OCI-LY3 (cell line): ENCODE measurements at regions not wholly inside any gene's neighbourhood (a gene's known extent, or its start where the extent isn't known, plus 50 kb on each side); places are given as distances from the start of the nearest gene placed in this dataset.

ENCODE experiments used
- H2AFZ ChIP-seq: fragments of 200-600, 300-600 bp; shearing (Covaris generic); 2 replicates; pipeline ENCODE4 v1.6.0; 2014; ENCODE audit warnings: antibody characterized with exemption, low read depth, low read length
- H3K27ac ChIP-seq: fragments of 200-600, 300-600 bp; sonication (generic); 2 replicates; pipeline ENCODE4 v1.5.1; 2014; ENCODE audit warnings: mild to moderate bottlenecking, low read length, moderate library complexity, mixed read lengths
- H3K27me3 ChIP-seq: fragments of 200-600, 300-600 bp; sonication (generic); 2 replicates; pipeline ENCODE4 v1.6.1; 2014; ENCODE audit warnings: low read depth, low read length, mixed read lengths
- H3K36me3 ChIP-seq: fragments of 200-600, 300-600 bp; sonication (generic); replicated peaks from 2 replicates; pipeline ENCODE3; 2014; ENCODE audit warnings: low read depth, low read length, mixed read lengths
- H3K4me1 ChIP-seq: fragments of 300-600, 200-600 bp; sonication (generic); 2 replicates; pipeline ENCODE4 v1.6.1; 2014; ENCODE audit warnings: low read length, mixed read lengths
- H3K4me2 ChIP-seq: fragments of 200-600, 300-600 bp; sonication (generic); 2 replicates; pipeline ENCODE4 v1.6.1; 2014; ENCODE audit warnings: low read length, mixed read lengths
- H3K4me3 ChIP-seq: fragments of 300-600, 200-600 bp; sonication (generic); 2 replicates; pipeline ENCODE4 v1.5.1; 2014; ENCODE audit warnings: antibody characterized with exemption, mild to moderate bottlenecking, low read length, moderate library complexity
- H3K79me2 ChIP-seq: fragments of 300-600, 200-600 bp; shearing (Covaris generic); 2 replicates; pipeline ENCODE4 v1.6.1; 2014; ENCODE audit warnings: mild to moderate bottlenecking, low read length, mixed read lengths
- H3K9ac ChIP-seq: fragments of 300-600, 200-600 bp; shearing (Covaris generic); 2 replicates; pipeline ENCODE4 v1.6.0; 2014; ENCODE audit warnings: mild to moderate bottlenecking, low read length, moderate library complexity
- H3K9me3 ChIP-seq: fragments of 200-600, 300-600 bp; shearing (Covaris generic); 2 replicates; pipeline ENCODE4 v1.6.1; 2014; ENCODE audit warnings: low read length, mixed read lengths; ENCODE audit not compliant: insufficient read depth
- H4K20me1 ChIP-seq: fragments of 200-600, 300-600 bp; sonication (generic); 2 replicates; pipeline ENCODE4 v1.6.1; 2016; ENCODE audit warnings: low read length, mixed read lengths; ENCODE audit not compliant: insufficient read depth
- CTCF ChIP-seq: fragments of 200-600, 300-600 bp; sonication (generic); IDR thresholded peaks from 2 replicates; pipeline ENCODE4 v1.5.1; 2014; ENCODE audit warnings: antibody characterized with exemption, low read length, low read depth
- EZH2phosphoT487 ChIP-seq: fragments of 200-600 bp; shearing (Covaris generic); IDR thresholded peaks from 2 replicates; pipeline ENCODE4 v1.6.1; 2018; ENCODE audit warnings: antibody characterized with exemption, mixed run types, low read depth

GRCh38 chr1:71324671-71325267 is 243.9 kb upstream of the ZRANB2 start:
- Histone ChIP-seq H3K9ac (no peak overlapping the region), H3K9me3 (no peaks in the 10 kb centered on the region), H3K36me3 (no peaks in the 10 kb centered on the region), H3K79me2 (no peaks in the 10 kb centered on the region), H2AFZ (no peak overlapping the region), H3K4me3 (no peak overlapping the region), H4K20me1 (no peaks in the 10 kb centered on the region), H3K27me3 (no peaks in the 10 kb centered on the region), H3K4me2 (no peak overlapping the region), H3K27ac (no peak overlapping the region), H3K4me1 (no peaks in the 10 kb centered on the region)
- TF ChIP-seq CTCF (no peak), EZH2phosphoT487 (no peak)

- Histone ChIP-seq H3K79me2 (no peaks in the 10 kb centered on the region), H3K9ac (no peak overlapping the region), H3K36me3 (no peaks in the 10 kb centered on the region), H4K20me1 (no peaks in the 10 kb centered on the region), H3K27ac (no peak overlapping the region), H3K27me3 (no peaks in the 10 kb centered on the region), H3K4me1 (peaks cover 2% of the 10 kb centered on the region), H3K9me3 (no peaks in the 10 kb centered on the region), H3K4me2 (no peak overlapping the region), H3K4me3 (no peak overlapping the region), H2AFZ (no peak overlapping the region)
- TF ChIP-seq CTCF (no peak), EZH2phosphoT487 (no peak)
Observed at GRCh38 chr1:71312545-71312944, 231.7 kb upstream of the ZRANB2 start.

GRCh38 chr1:71311376-71311775 is 230.5 kb upstream of the ZRANB2 start:
- Histone ChIP-seq H3K9me3 (no peaks in the 10 kb centered on the region), H3K36me3 (no peaks in the 10 kb centered on the region), H4K20me1 (no peaks in the 10 kb centered on the region)

GRCh38 chr1:71307451-71307850 is 226.6 kb upstream of the ZRANB2 start:
- no peaks in the 10 kb centered on the region for H3K36me3 ChIP-seq
- H3K4me2 ChIP-seq: 0 out of 2 replicates have a peak overlapping the region, but pooled peaks have one; percentile 14
- H3K27me3 ChIP-seq: no peaks in the 10 kb centered on the region
- TF ChIP-seq EZH2phosphoT487 (no peak), CTCF (no peak)
- H3K4me1 ChIP-seq: peaks cover 7% of the 10 kb centered on the region
- H3K9ac ChIP-seq: no peak overlapping the region
- H2AFZ ChIP-seq: peak overlapping the region; percentile 46
- no peaks in the 10 kb centered on the region for H3K79me2 ChIP-seq
- no peaks in the 10 kb centered on the region for H4K20me1 ChIP-seq
- H3K9me3 ChIP-seq: no peaks in the 10 kb centered on the region
- no peak overlapping the region for H3K4me3 ChIP-seq
- no peak overlapping the region for H3K27ac ChIP-seq

More at GRCh38 chr1:71311376-71311775, 230.5 kb upstream of the ZRANB2 start:
- Histone ChIP-seq H3K9ac (no peak overlapping the region), H3K4me1 (peaks cover 7% of the 10 kb centered on the region), H3K79me2 (no peaks in the 10 kb centered on the region), H3K4me3 (no peak overlapping the region), H2AFZ (no peak overlapping the region), H3K27me3 (no peaks in the 10 kb centered on the region), H3K4me2 (no peak overlapping the region), H3K27ac (no peak overlapping the region)
- no peak for TF ChIP-seq CTCF
- no peak for TF ChIP-seq EZH2phosphoT487
